Astrocyte (in vitro differentiated cells and primary cell): ENCODE measurements at regions not wholly inside any gene's neighbourhood (a gene's known extent, or its start where the extent isn't known, plus 50 kb on each side); places are given as distances from the start of the nearest gene placed in this dataset.

Source experiments
- DNase-seq: peaks from one replicate; pipeline ENCODE4 v3.0.0-alpha.2; 2010; ENCODE audit warnings: low read depth
- FAIRE-seq: peaks from 2 replicates; lab custom pipeline; 2011; peaks lifted over from hg19 to GRCh38; lab: Jason Lieb, UNC
- H2AFZ ChIP-seq: 2 replicates; pipeline ENCODE4 v1.6.0; 2012; ENCODE audit warnings: low read depth, low read length, inconsistent platforms
- H3K27ac ChIP-seq: 2 replicates; pipeline ENCODE4 v1.5.1; 2011; ENCODE audit warnings: low read depth, low read length, inconsistent platforms
- H3K27me3 ChIP-seq: 2 replicates; pipeline ENCODE4 v1.6.0; 2011; ENCODE audit warnings: low read length, inconsistent platforms; ENCODE audit not compliant: insufficient read depth
- H3K36me3 ChIP-seq: 2 replicates; pipeline ENCODE4 v1.5.1; 2011; ENCODE audit warnings: low read length, inconsistent platforms; ENCODE audit not compliant: insufficient read depth
- H3K4me1 ChIP-seq: 2 replicates; pipeline ENCODE4 v1.5.1; 2011; ENCODE audit warnings: low read length, inconsistent platforms; ENCODE audit not compliant: insufficient read depth
- H3K4me2 ChIP-seq: 2 replicates; pipeline ENCODE4 v1.6.0; 2012; ENCODE audit warnings: low read length, inconsistent platforms
- H3K4me3 ChIP-seq: 2 replicates; pipeline ENCODE4 v1.5.1; 2011; ENCODE audit warnings: low read depth, mild to moderate bottlenecking, low read length, inconsistent platforms; ENCODE audit not compliant: insufficient read depth
- H3K79me2 ChIP-seq: 2 replicates; pipeline ENCODE4 v1.6.0; 2012; ENCODE audit warnings: mild to moderate bottlenecking, low read length, inconsistent platforms; ENCODE audit not compliant: insufficient read depth
- H3K9ac ChIP-seq: 2 replicates; pipeline ENCODE4 v1.6.0; 2012; ENCODE audit warnings: mild to moderate bottlenecking, low read length, inconsistent platforms
- H3K9me3 ChIP-seq: 2 replicates; pipeline ENCODE4 v1.5.1; 2012; ENCODE audit warnings: low read depth, mild to moderate bottlenecking, low read length, inconsistent platforms; ENCODE audit not compliant: insufficient read depth
- H4K20me1 ChIP-seq: 2 replicates; pipeline ENCODE4 v1.6.0; 2012; ENCODE audit warnings: low read length, inconsistent platforms; ENCODE audit not compliant: insufficient read depth
- H3K27ac Mint-ChIP-seq: one replicate; pipeline ENCODE4 v1.8.0; 2021; ENCODE audit warnings: mild to moderate bottlenecking, mixed read lengths; ENCODE audit not compliant: unreplicated experiment
- H3K27me3 Mint-ChIP-seq: one replicate; pipeline ENCODE4 v1.8.0; 2021; ENCODE audit warnings: low read depth, mixed read lengths; ENCODE audit not compliant: unreplicated experiment
- H3K36me3 Mint-ChIP-seq: one replicate; pipeline ENCODE4 v1.8.0; 2021; ENCODE audit warnings: low read depth, mixed read lengths; ENCODE audit not compliant: unreplicated experiment
- H3K4me1 Mint-ChIP-seq: one replicate; pipeline ENCODE4 v1.8.0; 2021; ENCODE audit warnings: low read depth, mixed read lengths; ENCODE audit not compliant: unreplicated experiment
- H3K4me3 Mint-ChIP-seq: one replicate; pipeline ENCODE4 v1.8.0; 2021; ENCODE audit warnings: mild to moderate bottlenecking, moderate library complexity, mixed read lengths; ENCODE audit not compliant: unreplicated experiment
- H3K9me3 Mint-ChIP-seq: one replicate; pipeline ENCODE4 v1.8.0; 2021; ENCODE audit warnings: mild to moderate bottlenecking, mixed read lengths; ENCODE audit not compliant: unreplicated experiment
- EZH2 ChIP-seq: IDR thresholded peaks from 2 replicates; pipeline ENCODE4 v1.6.1; 2012; ENCODE audit warnings: mild to moderate bottlenecking, low read length, inconsistent platforms; ENCODE audit not compliant: insufficient read depth
- TF ChIP-seq, protein P1 (sequence below): IDR thresholded peaks from 2 replicates; pipeline ENCODE4 v1.5.1; 2011; ENCODE audit warnings: low read depth, mild to moderate bottlenecking, inconsistent platforms, low read length, moderate library complexity; ENCODE audit not compliant: insufficient read depth

DNA sequence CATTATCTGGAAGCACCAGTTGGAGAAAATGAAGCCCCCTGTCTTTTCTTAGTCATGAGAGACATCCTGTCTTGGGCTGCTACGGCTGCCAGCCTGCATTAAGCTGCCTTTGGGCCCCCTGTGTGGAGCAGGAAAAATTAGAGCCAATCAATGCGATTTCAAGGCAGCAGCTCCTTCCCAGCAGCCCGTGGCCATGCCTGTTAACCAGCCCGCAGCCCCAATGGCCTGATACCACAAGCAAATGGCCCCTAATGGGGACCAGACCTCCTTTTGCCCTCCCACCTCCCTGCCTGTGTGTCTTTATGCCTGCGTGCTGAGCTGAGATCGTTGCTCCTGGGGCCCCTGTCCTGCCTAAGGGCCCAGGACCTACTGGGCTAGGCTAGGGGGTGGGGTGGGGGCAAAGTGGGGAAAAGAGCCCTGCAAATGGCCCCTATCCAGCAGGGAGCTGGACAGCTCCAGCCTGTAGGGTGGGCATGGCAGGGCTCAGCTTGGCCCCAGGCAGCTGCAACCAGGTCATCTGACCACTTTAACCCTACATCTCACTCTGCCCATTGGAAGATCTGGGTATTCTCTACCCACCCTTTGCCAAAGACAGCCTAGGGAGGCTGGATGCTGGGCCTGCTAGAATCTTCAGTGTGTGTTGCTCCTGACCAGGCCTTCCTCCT, 53.8 kb upstream of the MRPS22 start:
- no peaks in the 10 kb centered on the region for H4K20me1 ChIP-seq
- no peak overlapping the region for H3K27ac ChIP-seq
- H3K27me3 ChIP-seq, result no peaks in the 10 kb centered on the region
- DNase-seq (no peak), FAIRE-seq (no peak)
- no peak overlapping the region for H3K4me3 ChIP-seq
- no peak overlapping the region for H3K9ac ChIP-seq
- H3K27me3 Mint-ChIP-seq, result peaks cover 36% of the 10 kb centered on the region
- no peak for TF ChIP-seq EZH2
- TF ChIP-seq, protein P1, sequence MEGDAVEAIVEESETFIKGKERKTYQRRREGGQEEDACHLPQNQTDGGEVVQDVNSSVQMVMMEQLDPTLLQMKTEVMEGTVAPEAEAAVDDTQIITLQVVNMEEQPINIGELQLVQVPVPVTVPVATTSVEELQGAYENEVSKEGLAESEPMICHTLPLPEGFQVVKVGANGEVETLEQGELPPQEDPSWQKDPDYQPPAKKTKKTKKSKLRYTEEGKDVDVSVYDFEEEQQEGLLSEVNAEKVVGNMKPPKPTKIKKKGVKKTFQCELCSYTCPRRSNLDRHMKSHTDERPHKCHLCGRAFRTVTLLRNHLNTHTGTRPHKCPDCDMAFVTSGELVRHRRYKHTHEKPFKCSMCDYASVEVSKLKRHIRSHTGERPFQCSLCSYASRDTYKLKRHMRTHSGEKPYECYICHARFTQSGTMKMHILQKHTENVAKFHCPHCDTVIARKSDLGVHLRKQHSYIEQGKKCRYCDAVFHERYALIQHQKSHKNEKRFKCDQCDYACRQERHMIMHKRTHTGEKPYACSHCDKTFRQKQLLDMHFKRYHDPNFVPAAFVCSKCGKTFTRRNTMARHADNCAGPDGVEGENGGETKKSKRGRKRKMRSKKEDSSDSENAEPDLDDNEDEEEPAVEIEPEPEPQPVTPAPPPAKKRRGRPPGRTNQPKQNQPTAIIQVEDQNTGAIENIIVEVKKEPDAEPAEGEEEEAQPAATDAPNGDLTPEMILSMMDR, result no peak
- no peaks in the 10 kb centered on the region for H3K79me2 ChIP-seq
- no peak overlapping the region for H3K4me3 Mint-ChIP-seq
- no peaks in the 10 kb centered on the region for H3K9me3 Mint-ChIP-seq
- no peaks in the 10 kb centered on the region for H3K4me1 ChIP-seq
- H3K4me1 Mint-ChIP-seq, result peaks cover 15% of the 10 kb centered on the region
- no peak overlapping the region for H2AFZ ChIP-seq
- H3K27ac Mint-ChIP-seq, result no peak overlapping the region
- no peaks in the 10 kb centered on the region for H3K9me3 ChIP-seq
- H3K36me3 ChIP-seq, result no peaks in the 10 kb centered on the region
- H3K36me3 Mint-ChIP-seq, result no peaks in the 10 kb centered on the region
- H3K4me2 ChIP-seq, result no peak overlapping the region

DNA sequence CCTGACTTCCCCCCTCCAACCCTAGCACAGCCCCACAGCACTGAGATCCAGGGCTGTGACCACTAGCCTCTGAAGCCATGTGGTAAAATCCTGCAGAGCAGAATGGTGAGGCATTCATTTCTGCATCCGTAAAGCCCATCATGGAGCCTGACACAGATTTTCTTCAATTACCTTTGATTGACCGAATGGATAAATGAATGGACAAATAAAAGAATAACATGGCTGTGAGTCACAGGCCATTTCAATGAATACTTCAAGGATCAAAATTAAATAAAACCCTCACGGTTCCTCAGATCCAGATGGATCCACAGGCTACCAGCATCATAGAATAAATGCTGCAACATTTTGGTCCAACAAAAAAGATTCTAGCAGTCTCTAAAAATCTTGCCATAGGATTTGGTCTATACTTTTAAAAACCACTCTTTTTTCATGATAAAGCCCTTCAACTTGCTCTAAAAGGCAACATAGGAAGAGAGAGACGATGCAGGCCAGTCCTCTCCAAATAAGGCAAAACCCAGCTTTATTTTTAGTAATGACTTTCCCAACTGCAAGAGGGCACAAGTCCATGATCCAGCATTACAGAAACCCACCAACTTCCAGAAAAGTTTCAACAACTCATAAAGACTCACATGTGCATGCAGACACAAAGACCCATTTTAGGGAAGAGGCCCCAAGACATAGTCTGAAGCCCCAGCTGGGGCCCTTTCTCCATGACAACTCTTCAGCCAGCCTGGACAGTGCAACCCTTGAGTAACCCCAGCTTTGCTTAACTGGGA, 52.4 kb upstream of the MRPS22 start:
- Histone ChIP-seq H3K36me3 (no peaks in the 10 kb centered on the region), H3K9ac (no peak overlapping the region), H3K27me3 (no peaks in the 10 kb centered on the region), H3K79me2 (no peaks in the 10 kb centered on the region), H3K27ac (no peak overlapping the region), H4K20me1 (no peaks in the 10 kb centered on the region), H3K4me3 (no peak overlapping the region), H3K4me1 (no peaks in the 10 kb centered on the region), H2AFZ (no peak overlapping the region), H3K9me3 (no peaks in the 10 kb centered on the region), H3K4me2 (no peak overlapping the region)
- Mint-ChIP-seq H3K27ac (no peak overlapping the region), H3K9me3 (peaks cover 2% of the 10 kb centered on the region), H3K4me3 (no peak overlapping the region), H3K36me3 (no peaks in the 10 kb centered on the region), H3K27me3 (peaks cover 36% of the 10 kb centered on the region), H3K4me1 (peaks cover 15% of the 10 kb centered on the region)
- no peak for DNase-seq
- no peak for FAIRE-seq
- TF ChIP-seq EZH2, result no peak
- TF ChIP-seq, protein P1, result no peak

DNA sequence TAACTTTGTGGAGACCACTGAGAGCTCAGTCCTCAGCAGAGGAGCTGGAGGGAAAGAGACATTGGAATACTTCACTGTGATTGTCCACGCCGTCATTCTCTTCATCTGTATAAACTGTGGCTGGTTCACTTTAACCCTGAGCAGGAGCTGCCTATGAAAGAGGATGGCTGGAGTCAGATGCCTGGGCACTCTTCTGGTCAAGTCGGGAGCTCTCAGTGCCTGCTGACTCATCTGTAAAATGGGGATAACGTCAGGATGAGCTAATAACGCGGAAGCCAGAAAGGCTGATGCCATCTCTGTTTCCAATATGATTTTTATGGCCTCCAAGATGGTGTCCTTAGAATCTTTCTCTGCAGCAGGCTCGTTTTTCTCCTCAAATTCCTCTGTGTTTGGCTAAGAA, 51.6 kb upstream of the MRPS22 start:
- H3K36me3 Mint-ChIP-seq, result no peaks in the 10 kb centered on the region
- no peaks in the 10 kb centered on the region for H3K9me3 ChIP-seq
- H3K36me3 ChIP-seq, result no peaks in the 10 kb centered on the region
- H2AFZ ChIP-seq, result no peak overlapping the region
- H4K20me1 ChIP-seq, result no peaks in the 10 kb centered on the region
- no peak for DNase-seq
- no peaks in the 10 kb centered on the region for H3K79me2 ChIP-seq
- no peak for FAIRE-seq
- H3K27me3 ChIP-seq, result no peaks in the 10 kb centered on the region
- no peak overlapping the region for H3K4me3 ChIP-seq
- no peaks in the 10 kb centered on the region for H3K4me1 ChIP-seq
- H3K9ac ChIP-seq, result no peak overlapping the region
- no peak for TF ChIP-seq EZH2
- TF ChIP-seq, protein P1, result no peak
- H3K27ac Mint-ChIP-seq, result no peak overlapping the region
- peaks cover 2% of the 10 kb centered on the region for H3K9me3 Mint-ChIP-seq
- H3K27me3 Mint-ChIP-seq, result peaks cover 37% of the 10 kb centered on the region
- peaks cover 15% of the 10 kb centered on the region for H3K4me1 Mint-ChIP-seq
- no peak overlapping the region for H3K27ac ChIP-seq
- no peak overlapping the region for H3K4me2 ChIP-seq
- no peak overlapping the region for H3K4me3 Mint-ChIP-seq
